ENCODE measurements at regions not wholly inside any gene's neighbourhood (a gene's known extent, or its start where the extent isn't known, plus 50 kb on each side); places are given as distances from the start of the nearest gene placed in this dataset.

- TF ChIP-seq POLR2A (IDR thresholded peaks at IDR 0.05): no peak
- TF ChIP-seq CTCF (IDR thresholded peaks at IDR 0.05): no peak
Observed at GRCh38 chr9:107919263-107919662, 429.7 kb upstream of the KLF4 start.

All from adrenal gland (tissue), 5 donors.